SK-N-MC (cell line): ENCODE measurements at regions not wholly inside any gene's neighbourhood (a gene's known extent, or its start where the extent isn't known, plus 50 kb on each side); places are given as distances from the start of the nearest gene placed in this dataset.

Experiments used
- EZH2 ChIP-seq: fragments of 200-600 bp; sonication (generic); IDR thresholded peaks from one replicate; pipeline ENCODE4 v1.6.1; 2017; ENCODE audit warnings: antibody characterized with exemption
- FOXP2 ChIP-seq: optimal IDR thresholded peaks from 2 replicates; pipeline ENCODE3; 2011; ENCODE audit warnings: mild to moderate bottlenecking, moderate library complexity; ENCODE audit not compliant: insufficient read depth; ENCODE audit errors: extremely low read length, control extremely low read depth
- POLR2AphosphoS5 ChIP-seq: IDR thresholded peaks from 2 replicates; pipeline ENCODE4 v1.6.1; 2012; ENCODE audit warnings: mild to moderate bottlenecking, low read depth, low read length, borderline replicate concordance

GRCh38 chr13:22883262-22883840 is 297.4 kb upstream of the SGCG start:
- no peak for TF ChIP-seq EZH2
- TF ChIP-seq POLR2AphosphoS5, result no peak
- no peak for TF ChIP-seq FOXP2
